Activated naive CD4-positive, alpha-beta T cell treated with anti-CD3 and anti-CD28 coated beads for 36 hours (primary cell): ENCODE measurements at regions not wholly inside any gene's neighbourhood (a gene's known extent, or its start where the extent isn't known, plus 50 kb on each side); places are given as distances from the start of the nearest gene placed in this dataset.

ENCODE experiments used
- CTCF ChIA-PET: fragments of 350-600 bp; sonication (Branson Sonifier 250); formaldehyde crosslinking; loops from one replicate; lab custom pipeline; 2021; ENCODE audit warnings: antibody characterized with exemption; lab: Charles Lee
- DNase-seq: peaks from one replicate; pipeline ENCODE4 v3.0.0-alpha.2; 2020
- H3K27ac Mint-ChIP-seq: one replicate; pipeline ENCODE4 v1.8.0; 2021; ENCODE audit warnings: mild to moderate bottlenecking, mixed read lengths
- H3K27me3 Mint-ChIP-seq: one replicate; pipeline ENCODE4 v1.8.0; 2021; ENCODE audit warnings: low read depth, mixed read lengths
- H3K36me3 Mint-ChIP-seq: one replicate; pipeline ENCODE4 v1.8.0; 2021; ENCODE audit warnings: low read depth, mixed read lengths
- H3K4me1 Mint-ChIP-seq: one replicate; pipeline ENCODE4 v1.8.0; 2021; ENCODE audit warnings: low read depth, mixed read lengths
- H3K4me3 Mint-ChIP-seq: one replicate; pipeline ENCODE4 v1.8.0; 2021; ENCODE audit warnings: mild to moderate bottlenecking, moderate library complexity, mixed read lengths
- H3K9me3 Mint-ChIP-seq: one replicate; pipeline ENCODE4 v1.8.0; 2021; ENCODE audit warnings: mixed read lengths
- intact Hi-C: fragments of 100-400 bp; cut with micrococcal nuclease; formaldehyde crosslinking; loops from one replicate; pipeline ENCODE4 v1.15.1; 2023

DNA sequence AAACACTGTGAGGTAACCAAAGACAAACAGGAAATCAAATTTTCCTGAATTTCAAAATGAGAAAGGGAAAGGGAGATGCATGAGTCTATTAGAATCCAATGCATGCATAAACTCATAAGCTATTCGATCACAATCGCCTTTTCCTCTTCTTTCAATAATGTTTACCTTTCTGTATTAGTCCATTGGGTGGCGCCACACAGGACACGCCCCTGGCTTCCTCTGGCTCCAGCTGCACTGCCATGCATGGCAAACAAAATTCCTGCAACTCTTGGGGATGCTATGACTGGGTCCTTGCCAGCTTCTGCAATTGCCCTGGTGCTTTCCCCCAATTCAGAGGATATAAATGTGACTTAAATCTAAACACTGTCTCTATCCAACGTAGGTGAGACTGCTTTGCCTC is 424.5 kb upstream of the PCDH7 start:
- CTCF ChIA-PET, result no interaction called here
- intact Hi-C loops, result no loop called here

DNA sequence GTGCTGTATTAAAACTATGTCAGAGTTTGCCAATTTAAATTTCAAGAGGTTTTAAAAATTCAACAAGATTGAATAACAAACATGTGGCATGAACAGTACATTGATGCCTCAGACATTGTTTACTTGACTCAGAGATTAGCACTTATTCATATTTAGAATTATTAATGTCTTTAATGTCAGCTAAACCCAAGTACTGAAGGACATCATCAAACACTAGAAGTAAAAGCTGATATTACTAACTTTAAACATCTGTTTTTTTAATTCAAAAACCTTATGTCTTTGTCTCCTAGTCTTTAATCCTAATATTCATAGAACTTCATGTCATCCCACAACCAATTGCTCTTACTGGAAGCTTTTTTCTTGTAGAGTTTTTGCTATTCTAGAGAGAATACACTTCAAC is 406.2 kb upstream of the PCDH7 start:
- no peak for DNase-seq
- CTCF ChIA-PET, result no interaction called here
- Mint-ChIP-seq H3K4me3 (no peak overlapping the region), H3K4me1 (no peaks in the 10 kb centered on the region), H3K36me3 (no peaks in the 10 kb centered on the region), H3K27ac (no peak overlapping the region), H3K27me3 (no peaks in the 10 kb centered on the region), H3K9me3 (peaks cover 9% of the 10 kb centered on the region)
- intact Hi-C loops, result no loop called here

More for the DNA sequence above, 424.5 kb upstream of the PCDH7 start:
- Mint-ChIP-seq H3K27ac (no peak overlapping the region), H3K9me3 (peaks cover 14% of the 10 kb centered on the region), H3K4me3 (no peak overlapping the region), H3K36me3 (no peaks in the 10 kb centered on the region), H3K4me1 (no peaks in the 10 kb centered on the region), H3K27me3 (no peaks in the 10 kb centered on the region)
- DNase-seq, result no peak

DNA sequence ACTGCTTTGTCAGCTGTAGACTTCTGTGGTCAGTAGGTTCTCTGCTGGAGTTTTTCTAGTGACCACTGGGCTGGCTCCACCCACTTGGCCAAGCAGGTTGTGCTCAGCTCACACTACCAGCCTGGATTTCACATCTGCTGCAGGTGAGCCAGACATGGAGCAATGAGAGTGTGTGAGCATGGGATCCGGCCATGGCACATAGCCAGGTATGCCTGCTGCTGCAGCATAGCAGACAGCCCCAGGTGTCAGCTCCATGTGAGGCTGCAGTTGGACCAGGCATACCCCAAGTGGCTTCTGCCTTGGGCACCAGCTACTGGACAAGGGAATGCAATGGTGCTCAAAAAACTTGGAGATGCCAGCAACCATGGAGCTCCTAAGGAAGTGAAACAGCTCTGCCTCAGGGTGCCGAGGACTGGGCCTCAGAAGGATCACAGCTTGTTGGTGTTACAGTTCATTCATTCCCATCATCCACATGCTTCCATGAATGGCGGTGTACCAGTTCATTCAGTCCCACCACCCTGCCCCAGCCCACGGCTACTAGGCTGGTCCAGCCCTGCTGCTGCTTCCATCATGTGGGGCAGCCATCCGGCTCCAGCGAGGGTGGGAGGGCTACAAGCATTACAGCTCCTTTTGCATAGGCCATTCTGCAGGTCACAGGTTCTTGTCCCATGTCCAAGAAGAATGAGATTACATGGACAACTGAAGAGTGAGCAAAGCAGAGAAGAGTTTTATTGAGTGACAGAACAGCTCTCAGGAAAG is 389.1 kb upstream of the PCDH7 start:
- peaks cover 7% of the 10 kb centered on the region for H3K9me3 Mint-ChIP-seq
- DNase-seq, result no peak

DNA sequence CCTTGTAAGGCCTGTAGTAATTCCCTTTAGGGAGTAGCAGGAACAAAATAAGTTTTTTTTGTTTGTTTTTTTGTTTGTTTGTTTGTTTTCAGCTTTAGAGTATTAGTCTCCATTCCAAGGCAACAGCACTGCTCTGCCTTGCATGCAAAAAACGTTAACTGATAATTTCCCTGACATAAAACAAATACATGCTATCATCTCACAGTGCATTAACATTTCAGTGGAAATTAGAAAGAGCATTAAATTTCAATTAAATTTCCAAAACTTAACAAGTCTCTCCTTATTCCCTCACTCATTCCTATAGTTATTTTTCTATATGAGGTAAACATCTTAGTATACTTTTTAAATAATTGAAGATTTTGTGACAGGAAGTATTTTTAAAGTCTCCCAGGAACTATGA is 378.4 kb upstream of the PCDH7 start:
- no peak for DNase-seq
- CTCF ChIA-PET, result no interaction called here
- no peak overlapping the region for H3K27ac Mint-ChIP-seq
- H3K27me3 Mint-ChIP-seq, result no peaks in the 10 kb centered on the region
- H3K9me3 Mint-ChIP-seq, result peaks cover 13% of the 10 kb centered on the region
- intact Hi-C loops, result no loop called here
- H3K36me3 Mint-ChIP-seq, result no peaks in the 10 kb centered on the region
- H3K4me1 Mint-ChIP-seq, result no peaks in the 10 kb centered on the region
- no peak overlapping the region for H3K4me3 Mint-ChIP-seq

More for the DNA sequence above, 389.1 kb upstream of the PCDH7 start:
- H3K27ac Mint-ChIP-seq, result no peak overlapping the region
- no peaks in the 10 kb centered on the region for H3K4me1 Mint-ChIP-seq
- intact Hi-C loops, result no loop called here
- CTCF ChIA-PET, result no interaction called here
- no peaks in the 10 kb centered on the region for H3K27me3 Mint-ChIP-seq
- no peaks in the 10 kb centered on the region for H3K36me3 Mint-ChIP-seq
- no peak overlapping the region for H3K4me3 Mint-ChIP-seq

DNA sequence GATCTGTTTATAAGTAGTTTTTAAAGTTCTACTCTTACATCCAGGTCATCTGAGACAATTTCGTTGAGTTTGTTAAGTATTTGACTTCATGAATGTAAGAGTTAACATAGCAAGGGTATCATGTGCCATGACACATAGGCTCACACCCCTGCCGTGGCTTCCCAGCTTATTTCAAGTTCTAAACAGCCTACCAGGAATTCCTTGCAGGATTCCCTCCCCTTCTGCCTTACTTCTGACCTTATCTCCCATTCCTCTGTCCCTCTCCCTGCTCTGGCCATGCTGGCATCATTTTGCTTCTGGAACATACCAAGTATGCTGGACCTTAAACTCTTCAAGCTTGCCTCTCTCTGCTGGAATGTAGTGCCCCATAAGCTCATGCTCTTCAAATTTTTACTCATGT is 369.9 kb upstream of the PCDH7 start:
- no peak overlapping the region for H3K4me3 Mint-ChIP-seq
- intact Hi-C loops, result no loop called here
- no peak overlapping the region for H3K27ac Mint-ChIP-seq
- H3K27me3 Mint-ChIP-seq, result no peaks in the 10 kb centered on the region
- H3K36me3 Mint-ChIP-seq, result no peaks in the 10 kb centered on the region
- CTCF ChIA-PET, result no interaction called here
- no peak for DNase-seq
- H3K4me1 Mint-ChIP-seq, result no peaks in the 10 kb centered on the region
- peaks cover 18% of the 10 kb centered on the region for H3K9me3 Mint-ChIP-seq

DNA sequence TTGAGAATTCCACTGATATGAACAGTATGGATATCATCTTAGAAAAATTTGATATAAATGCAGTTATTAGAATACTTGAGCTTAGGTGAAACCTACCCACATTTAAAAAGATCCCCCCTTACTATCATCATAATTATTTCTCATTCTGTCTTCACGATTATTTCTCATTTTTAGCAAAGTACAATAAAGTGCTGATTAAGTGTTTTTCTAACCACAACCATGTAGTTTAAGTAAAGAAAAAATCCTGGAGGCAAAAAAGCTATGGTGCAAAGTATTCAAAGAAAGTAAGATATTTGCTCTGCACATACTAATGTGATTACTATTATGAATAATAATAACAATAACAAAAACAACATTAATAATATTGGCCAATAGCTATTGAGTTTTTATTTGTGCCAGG is 365.6 kb upstream of the PCDH7 start:
- DNase-seq, result no peak
- Mint-ChIP-seq H3K4me1 (no peaks in the 10 kb centered on the region), H3K9me3 (peaks cover 13% of the 10 kb centered on the region), H3K27me3 (no peaks in the 10 kb centered on the region), H3K27ac (no peak overlapping the region), H3K4me3 (no peak overlapping the region), H3K36me3 (no peaks in the 10 kb centered on the region)
- intact Hi-C loops, result no loop called here
- CTCF ChIA-PET, result no interaction called here

DNA sequence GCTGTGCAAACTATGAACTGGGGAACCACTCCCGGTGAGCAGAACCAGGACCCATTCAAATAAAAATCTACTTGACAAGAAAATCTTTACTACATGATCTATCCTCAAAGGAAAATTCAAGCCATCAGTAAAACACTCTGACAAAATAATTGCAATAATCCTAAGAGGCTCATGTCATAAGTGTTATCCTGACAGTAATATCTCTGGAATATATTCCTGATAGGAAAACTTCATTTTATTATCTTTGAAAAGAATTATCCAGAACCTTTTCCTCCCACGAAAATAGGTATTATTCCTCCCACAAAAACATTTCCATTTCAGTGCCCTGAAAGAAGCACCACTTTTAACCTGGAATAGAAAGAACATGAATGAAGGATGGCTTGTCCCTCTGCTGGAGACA is 357.7 kb upstream of the PCDH7 start:
- no peak overlapping the region for H3K27ac Mint-ChIP-seq
- H3K4me3 Mint-ChIP-seq, result no peak overlapping the region
- no peak for DNase-seq

DNA sequence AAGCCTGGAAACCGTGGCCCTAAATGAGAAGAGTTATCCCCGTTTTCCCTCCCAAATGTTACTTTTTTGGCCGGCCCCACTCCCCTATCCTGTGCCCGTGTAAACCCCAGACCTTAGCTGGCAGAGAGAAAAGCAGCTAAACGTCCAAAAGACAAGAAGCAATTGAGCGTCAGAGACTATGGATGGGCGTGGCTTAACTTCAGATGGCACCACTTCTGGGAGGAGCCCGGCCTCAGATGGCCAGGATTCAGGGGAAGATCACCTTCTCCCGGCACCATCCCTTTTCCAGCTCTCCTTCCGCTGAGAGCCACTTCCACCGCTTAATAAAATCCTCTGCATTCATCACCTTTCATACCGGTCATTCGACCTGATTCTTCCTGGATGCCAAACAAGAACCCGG is 350.1 kb upstream of the PCDH7 start:
- intact Hi-C loops, result no loop called here
- no peak for DNase-seq
- no peak overlapping the region for H3K27ac Mint-ChIP-seq
- no peaks in the 10 kb centered on the region for H3K4me1 Mint-ChIP-seq
- CTCF ChIA-PET, result no interaction called here
- peaks cover 8% of the 10 kb centered on the region for H3K9me3 Mint-ChIP-seq
- H3K36me3 Mint-ChIP-seq, result no peaks in the 10 kb centered on the region
- H3K27me3 Mint-ChIP-seq, result no peaks in the 10 kb centered on the region
- H3K4me3 Mint-ChIP-seq, result no peak overlapping the region

More for the DNA sequence above, 357.7 kb upstream of the PCDH7 start:
- Mint-ChIP-seq H3K36me3 (no peaks in the 10 kb centered on the region), H3K4me1 (no peaks in the 10 kb centered on the region), H3K27me3 (no peaks in the 10 kb centered on the region), H3K9me3 (peaks cover 11% of the 10 kb centered on the region)
- intact Hi-C loops, result no loop called here
- CTCF ChIA-PET, result no interaction called here

DNA sequence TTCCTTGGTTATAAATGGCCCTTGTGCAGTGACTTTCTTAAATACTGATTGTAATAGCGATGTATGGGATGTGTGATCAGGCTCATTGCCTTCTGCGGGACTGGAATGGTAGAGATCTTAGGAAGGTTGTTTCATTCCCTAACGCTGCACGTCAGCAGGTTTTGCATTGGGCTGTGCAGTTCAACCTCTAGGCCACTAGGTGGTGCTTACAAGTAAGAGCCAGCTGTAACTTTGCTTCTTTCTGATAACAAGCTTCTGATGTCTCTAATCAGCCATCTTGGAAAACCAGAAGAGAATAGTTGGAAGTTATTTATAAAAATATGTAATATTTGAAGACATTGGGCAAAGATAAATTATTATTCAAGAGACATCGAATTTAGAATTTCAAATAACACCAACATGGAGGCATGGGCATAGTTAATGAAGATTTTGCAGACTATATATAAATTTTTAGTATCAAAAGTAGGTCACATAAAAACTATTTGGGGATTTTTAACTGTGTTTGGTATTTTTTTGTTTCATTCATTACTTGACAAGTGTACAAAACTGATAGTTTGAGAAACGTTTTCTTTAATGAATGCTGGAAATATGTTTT is 339.7 kb upstream of the PCDH7 start:
- Mint-ChIP-seq H3K9me3 (peaks cover 7% of the 10 kb centered on the region), H3K36me3 (no peaks in the 10 kb centered on the region), H3K27ac (no peak overlapping the region), H3K27me3 (no peaks in the 10 kb centered on the region), H3K4me1 (no peaks in the 10 kb centered on the region), H3K4me3 (no peak overlapping the region)
- DNase-seq, result peak; percentile 13
- CTCF ChIA-PET, result interaction anchor here (0.7 kb wide), 1 partner anchor 8 kb away, joined by 3 read pairs; no protein-coding TSS in a partner anchor
- intact Hi-C loops, result no loop called here

DNA sequence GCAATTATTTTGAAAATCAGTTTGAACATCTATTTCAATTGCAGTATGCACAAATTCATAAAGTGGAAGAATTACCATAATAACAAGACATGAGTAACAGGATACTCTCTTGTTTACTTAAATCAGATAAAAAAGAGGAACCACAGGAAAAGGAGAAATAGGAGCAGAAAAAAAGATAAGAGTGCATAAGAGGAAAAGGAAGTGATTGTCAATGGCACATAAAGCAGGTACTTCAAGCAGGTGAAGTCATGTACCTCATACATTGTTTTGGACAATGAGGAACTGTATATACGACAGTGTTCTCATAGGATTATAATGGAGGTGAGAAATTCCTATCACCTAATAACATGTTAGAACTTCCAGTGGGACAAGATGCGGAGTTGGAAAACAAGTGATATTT is 334.5 kb upstream of the PCDH7 start:
- H3K27ac Mint-ChIP-seq, result no peak overlapping the region
- CTCF ChIA-PET, result no interaction called here
- H3K4me1 Mint-ChIP-seq, result no peaks in the 10 kb centered on the region
- H3K4me3 Mint-ChIP-seq, result no peak overlapping the region
- intact Hi-C loops, result no loop called here
- H3K27me3 Mint-ChIP-seq, result no peaks in the 10 kb centered on the region
- no peak for DNase-seq
- H3K9me3 Mint-ChIP-seq, result peaks cover 5% of the 10 kb centered on the region
- H3K36me3 Mint-ChIP-seq, result no peaks in the 10 kb centered on the region

DNA sequence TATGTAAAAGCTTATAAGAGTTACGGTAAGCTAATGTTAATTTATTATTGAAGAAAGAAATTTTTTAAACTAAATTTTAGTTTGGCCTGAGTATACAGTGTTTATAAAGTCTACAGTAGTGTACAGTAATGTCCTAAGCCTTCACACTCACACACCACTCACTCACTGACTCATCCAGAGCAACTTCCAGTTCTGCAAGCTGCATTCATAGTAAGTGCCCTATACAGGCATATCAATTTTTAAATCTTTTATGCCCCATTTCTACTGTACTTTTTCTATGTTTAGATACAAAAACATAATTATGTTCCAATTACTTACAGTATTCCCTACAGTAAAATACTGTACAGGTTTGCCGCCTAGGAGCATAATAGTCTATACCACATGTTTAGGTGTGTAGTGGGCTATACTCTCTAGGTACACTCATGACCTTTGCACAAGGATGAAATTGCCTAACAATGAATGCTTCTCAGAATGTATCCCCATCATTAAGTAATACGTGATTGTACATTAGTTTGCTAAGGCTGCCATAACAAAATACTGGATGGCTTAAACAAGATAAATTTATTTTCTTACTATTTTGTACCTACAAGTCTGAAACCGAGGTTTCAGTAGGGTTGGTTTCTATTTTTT is 333.8 kb upstream of the PCDH7 start:
- Mint-ChIP-seq H3K36me3 (no peaks in the 10 kb centered on the region), H3K27me3 (no peaks in the 10 kb centered on the region), H3K4me3 (no peak overlapping the region), H3K9me3 (peaks cover 5% of the 10 kb centered on the region), H3K27ac (no peak overlapping the region), H3K4me1 (no peaks in the 10 kb centered on the region)
- no peak for DNase-seq
- intact Hi-C loops, result no loop called here
- CTCF ChIA-PET, result no interaction called here

DNA sequence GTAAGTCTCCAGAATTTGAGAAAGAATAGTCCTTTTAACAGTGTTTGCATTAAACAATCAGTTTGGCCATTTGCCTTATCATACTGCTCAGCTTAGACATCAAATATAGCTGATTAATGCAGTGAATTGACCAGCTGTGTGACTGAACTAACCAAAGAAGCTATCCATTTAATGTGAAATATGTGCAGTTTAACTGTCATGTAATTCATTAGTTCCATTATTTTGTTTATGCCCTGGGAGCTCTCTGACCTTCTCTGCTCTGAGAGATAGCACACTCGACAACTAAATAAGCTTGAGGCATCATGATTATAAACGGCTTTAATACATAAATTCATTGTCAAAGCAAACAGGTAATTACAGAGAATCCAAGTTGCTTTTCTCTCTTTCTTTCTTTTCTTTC is 324.3 kb upstream of the PCDH7 start:
- intact Hi-C loops, result no loop called here
- CTCF ChIA-PET, result no interaction called here

More for the DNA sequence above, 324.3 kb upstream of the PCDH7 start:
- no peak overlapping the region for H3K27ac Mint-ChIP-seq
- DNase-seq, result no peak
- H3K36me3 Mint-ChIP-seq, result no peaks in the 10 kb centered on the region
- no peak overlapping the region for H3K4me3 Mint-ChIP-seq
- H3K4me1 Mint-ChIP-seq, result no peaks in the 10 kb centered on the region
- peaks cover 11% of the 10 kb centered on the region for H3K9me3 Mint-ChIP-seq
- no peaks in the 10 kb centered on the region for H3K27me3 Mint-ChIP-seq
